BJ (cell line): ENCODE measurements at regions not wholly inside any gene's neighbourhood (a gene's known extent, or its start where the extent isn't known, plus 50 kb on each side); places are given as distances from the start of the nearest gene placed in this dataset.

Experiments
- CTCF ChIA-PET: fragments of 350-600 bp; formaldehyde crosslinking; extraction: SDS; loops from one replicate; lab custom pipeline; 2021; ENCODE audit warnings: antibody characterized with exemption, inconsistent platforms; lab: Yijun Ruan, JAX
- POLR2A ChIA-PET: fragments of 300-600 bp; sonication (Branson Sonifier 250); formaldehyde crosslinking; extraction: SDS; loops from one replicate; lab custom pipeline; 2021; ENCODE audit warnings: antibody characterized with exemption; lab: Charles Lee
- DNase-seq: peaks from one replicate; pipeline ENCODE4 v3.0.0-alpha.2; 2011; ENCODE audit warnings: low read depth
- H3K27me3 ChIP-seq: 2 replicates; pipeline ENCODE4 v1.6.0; 2011; ENCODE audit warnings: low read length; ENCODE audit not compliant: control insufficient read depth, insufficient read depth
- H3K36me3 ChIP-seq: 2 replicates; pipeline ENCODE4 v1.5.1; 2011; ENCODE audit warnings: low read length; ENCODE audit not compliant: control insufficient read depth, insufficient read depth
- H3K4me3 ChIP-seq: 2 replicates; pipeline ENCODE4 v1.5.1; 2011; ENCODE audit warnings: low read depth, mild to moderate bottlenecking, control low read depth, low read length
- CTCF ChIP-seq: IDR thresholded peaks from 2 replicates; pipeline ENCODE4 v1.5.1; 2011; ENCODE audit warnings: low read depth, mild to moderate bottlenecking, control low read depth, inconsistent platforms, low read length, moderate library complexity; ENCODE audit not compliant: insufficient read depth

GRCh38 chr5:126103050-126103449 is 320.2 kb upstream of the GRAMD2B start:
- DNase-seq: no peak

GRCh38 chr5:126103868-126104267 is 319.3 kb upstream of the GRAMD2B start:
- no peak for DNase-seq
- TF ChIP-seq CTCF: no peak
- no peaks in the 10 kb centered on the region for H3K36me3 ChIP-seq
- ChIA-PET POLR2A (no interaction called here), CTCF (no interaction called here)
- no peak overlapping the region for H3K4me3 ChIP-seq
- no peaks in the 10 kb centered on the region for H3K27me3 ChIP-seq

More at GRCh38 chr5:126103050-126103449, 320.2 kb upstream of the GRAMD2B start:
- ChIA-PET CTCF (no interaction called here), POLR2A (no interaction called here)
- TF ChIP-seq CTCF: no peak
- no peak overlapping the region for H3K4me3 ChIP-seq
- H3K36me3 ChIP-seq: no peaks in the 10 kb centered on the region
- H3K27me3 ChIP-seq: no peaks in the 10 kb centered on the region

- POLR2A ChIA-PET: no interaction called here
- no peak for DNase-seq
- Histone ChIP-seq H3K36me3 (no peaks in the 10 kb centered on the region), H3K27me3 (no peaks in the 10 kb centered on the region), H3K4me3 (no peak overlapping the region)
- CTCF ChIA-PET: no interaction called here
- TF ChIP-seq CTCF: no peak
Observed at GRCh38 chr5:126104341-126104740, 318.9 kb upstream of the GRAMD2B start.

- no peaks in the 10 kb centered on the region for H3K27me3 ChIP-seq
- peak; percentile 13 for DNase-seq
- CTCF ChIA-PET: no interaction called here
- POLR2A ChIA-PET: no interaction called here
- no peaks in the 10 kb centered on the region for H3K36me3 ChIP-seq
- TF ChIP-seq CTCF: no peak
- H3K4me3 ChIP-seq: no peak overlapping the region
Observed at GRCh38 chr5:126104951-126105350, 318.3 kb upstream of the GRAMD2B start.

- Histone ChIP-seq H3K27me3 (no peaks in the 10 kb centered on the region), H3K36me3 (no peaks in the 10 kb centered on the region), H3K4me3 (no peak overlapping the region)
- CTCF ChIA-PET: no interaction called here
- no peak for DNase-seq
- TF ChIP-seq CTCF: no peak
- POLR2A ChIA-PET: no interaction called here
Observed at GRCh38 chr5:126106029-126106428, 317.2 kb upstream of the GRAMD2B start.
